CD4-positive, alpha-beta T cell (primary cell): ENCODE measurements at regions not wholly inside any gene's neighbourhood (a gene's known extent, or its start where the extent isn't known, plus 50 kb on each side); places are given as distances from the start of the nearest gene placed in this dataset.

ENCODE experiments used
- ATAC-seq: fragments of 200-7000 bp; cut with Tn5 transposase; one replicate; pipeline ENCODE4 v1.10.0; 2022; ENCODE audit warnings: mild to moderate bottlenecking; ENCODE audit not compliant: poor library complexity
- CTCF ChIA-PET: fragments of 350-600 bp; sonication (Branson Sonifier 250); formaldehyde crosslinking; loops from one replicate; lab custom pipeline; 2021; ENCODE audit warnings: antibody characterized with exemption, inconsistent platforms; lab: Charles Lee
- POLR2A ChIA-PET: fragments of 350-600 bp; sonication (Branson Sonifier 250); formaldehyde crosslinking; loops from one replicate; lab custom pipeline; 2021; ENCODE audit warnings: antibody characterized with exemption, inconsistent platforms; lab: Charles Lee
- DNase-seq, 14 experiments: peaks; one replicate each; pipeline ENCODE4 v3.0.0-alpha.2; 2013 to 2020; ENCODE audit warnings: mixed read lengths in 2 of 14
- H3K27ac ChIP-seq, 2 donors: one replicate each; pipeline versions ENCODE4 v1.5.1 to v1.7.0; 2013; ENCODE audit warnings: low read length in 2 of 2, low read depth in 1 of 2, mild to moderate bottlenecking in 1 of 2
- H3K27me3 ChIP-seq, 2 experiments: 1 replicate in 1 of 2; 2 replicates in 1 of 2; pipeline versions ENCODE4 v1.6.1 to v1.7.0; 2013; ENCODE audit warnings: low read length in 2 of 2, control low read depth in 1 of 2, mild to moderate bottlenecking in 1 of 2, moderate library complexity in 1 of 2; ENCODE audit not compliant: insufficient read depth in 2 of 2, control insufficient read depth in 1 of 2
- H3K36me3 ChIP-seq: one replicate; pipeline ENCODE4 v1.6.1; 2013; ENCODE audit warnings: low read length, control low read depth; ENCODE audit not compliant: insufficient read depth
- H3K4me1 ChIP-seq: one replicate; pipeline ENCODE4 v1.6.1; 2013; ENCODE audit warnings: low read length, control low read depth; ENCODE audit not compliant: insufficient read depth
- H3K4me3 ChIP-seq: one replicate; pipeline ENCODE4 v1.5.1; 2013; ENCODE audit warnings: mild to moderate bottlenecking, low read length, moderate library complexity
- H3K9me3 ChIP-seq, 2 experiments: 1 replicate in 1 of 2; 2 replicates in 1 of 2; pipeline versions ENCODE4 v1.6.1 to v1.7.0; 2013; ENCODE audit warnings: low read length in 2 of 2, mild to moderate bottlenecking in 2 of 2, control low read depth in 1 of 2, moderate library complexity in 1 of 2; ENCODE audit not compliant: control insufficient read depth in 1 of 2, insufficient read depth in 1 of 2
- H3K27ac Mint-ChIP-seq: one replicate; pipeline ENCODE4 v1.8.0; 2020; ENCODE audit warnings: mixed read lengths
- H3K27me3 Mint-ChIP-seq: one replicate; pipeline ENCODE4 v1.8.0; 2021; ENCODE audit warnings: mixed read lengths
- H3K36me3 Mint-ChIP-seq: one replicate; pipeline ENCODE4 v1.8.0; 2021; ENCODE audit warnings: low read depth, mixed read lengths
- H3K4me1 Mint-ChIP-seq: one replicate; pipeline ENCODE4 v1.8.0; 2021; ENCODE audit warnings: low read depth, mixed read lengths
- H3K4me3 Mint-ChIP-seq: one replicate; pipeline ENCODE4 v1.8.0; 2020; ENCODE audit warnings: mild to moderate bottlenecking, mixed read lengths
- H3K9me3 Mint-ChIP-seq: one replicate; pipeline ENCODE4 v1.8.0; 2020; ENCODE audit warnings: mixed read lengths
- intact Hi-C, 2 experiments: fragments of 100-400 bp; cut with DNase I in 1 of 2; cut with micrococcal nuclease in 1 of 2; formaldehyde crosslinking; loops; one replicate each; pipeline versions ENCODE4 v1.15.1 to v1.9.0; 2023 to 2025; cut with DNase I, micrococcal nuclease
- TF ChIP-seq, protein P1 (sequence below): fragments of 200-600 bp; IDR thresholded peaks from one replicate; pipeline ENCODE4 v1.8.0; 2022; ENCODE audit warnings: antibody characterized with exemption, mild to moderate bottlenecking

DNA sequence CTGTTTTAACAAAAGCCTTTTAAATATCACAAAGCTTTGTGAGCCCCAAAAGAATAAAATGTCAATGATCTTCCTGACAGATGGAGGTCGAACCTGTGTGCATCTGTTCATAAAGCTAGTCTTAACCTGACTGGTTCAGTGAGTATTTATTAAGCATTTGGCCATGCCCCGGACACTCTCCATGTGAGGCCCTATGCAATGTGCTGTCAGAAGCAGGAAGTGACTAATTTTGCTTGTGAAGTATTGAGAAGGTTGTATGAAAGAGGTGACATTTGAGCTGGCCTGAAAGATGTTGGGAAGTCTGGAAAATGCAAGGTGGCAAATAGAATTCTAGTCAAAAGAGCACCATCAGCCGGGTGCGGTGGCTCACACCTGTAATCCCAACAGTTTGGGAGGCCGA is 171.4 kb downstream of the MSL3 start:
- intact Hi-C loops: no loop called here
- Histone ChIP-seq H3K27ac (no peak overlapping the region), H3K4me1 (no peaks in the 10 kb centered on the region), H3K27me3 (no peaks in the 10 kb centered on the region), H3K36me3 (no peaks in the 10 kb centered on the region), H3K9me3 (no peaks in the 10 kb centered on the region), H3K4me3 (no peak overlapping the region)
- H3K4me1 Mint-ChIP-seq: no peaks in the 10 kb centered on the region
- CTCF ChIA-PET: no interaction called here
- H3K36me3 Mint-ChIP-seq: no peaks in the 10 kb centered on the region
- POLR2A ChIA-PET: no interaction called here
- H3K4me3 Mint-ChIP-seq: no peak overlapping the region
- H3K27ac Mint-ChIP-seq: no peak overlapping the region
- DNase-seq (no peak), ATAC-seq (no peak)
- no peaks in the 10 kb centered on the region for H3K9me3 Mint-ChIP-seq
- H3K27me3 Mint-ChIP-seq: no peaks in the 10 kb centered on the region
- TF ChIP-seq, protein P1, sequence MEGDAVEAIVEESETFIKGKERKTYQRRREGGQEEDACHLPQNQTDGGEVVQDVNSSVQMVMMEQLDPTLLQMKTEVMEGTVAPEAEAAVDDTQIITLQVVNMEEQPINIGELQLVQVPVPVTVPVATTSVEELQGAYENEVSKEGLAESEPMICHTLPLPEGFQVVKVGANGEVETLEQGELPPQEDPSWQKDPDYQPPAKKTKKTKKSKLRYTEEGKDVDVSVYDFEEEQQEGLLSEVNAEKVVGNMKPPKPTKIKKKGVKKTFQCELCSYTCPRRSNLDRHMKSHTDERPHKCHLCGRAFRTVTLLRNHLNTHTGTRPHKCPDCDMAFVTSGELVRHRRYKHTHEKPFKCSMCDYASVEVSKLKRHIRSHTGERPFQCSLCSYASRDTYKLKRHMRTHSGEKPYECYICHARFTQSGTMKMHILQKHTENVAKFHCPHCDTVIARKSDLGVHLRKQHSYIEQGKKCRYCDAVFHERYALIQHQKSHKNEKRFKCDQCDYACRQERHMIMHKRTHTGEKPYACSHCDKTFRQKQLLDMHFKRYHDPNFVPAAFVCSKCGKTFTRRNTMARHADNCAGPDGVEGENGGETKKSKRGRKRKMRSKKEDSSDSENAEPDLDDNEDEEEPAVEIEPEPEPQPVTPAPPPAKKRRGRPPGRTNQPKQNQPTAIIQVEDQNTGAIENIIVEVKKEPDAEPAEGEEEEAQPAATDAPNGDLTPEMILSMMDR: no peak

DNA sequence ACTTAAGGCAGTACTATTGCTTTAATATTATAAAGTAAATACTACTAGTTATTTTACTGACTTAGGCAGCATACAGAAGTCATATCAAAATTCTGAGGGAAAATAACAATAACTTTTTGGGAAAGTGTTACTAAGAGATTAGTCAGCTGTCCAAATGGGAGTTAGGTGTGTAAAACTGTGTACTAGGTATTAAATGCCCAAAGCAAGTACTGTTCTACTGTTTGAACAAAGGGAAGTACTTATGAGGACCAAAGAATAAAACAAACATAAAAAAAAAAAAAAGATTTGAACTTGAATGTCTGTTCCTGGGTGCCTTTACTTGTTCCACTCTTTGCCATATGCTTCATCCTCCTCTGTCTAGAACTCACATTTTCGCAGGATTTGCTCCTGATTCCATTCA is 174.4 kb downstream of the MSL3 start:
- ATAC-seq (no peak), DNase-seq (no peak)
- no peaks in the 10 kb centered on the region for H3K27me3 Mint-ChIP-seq
- intact Hi-C loops: no loop called here
- H3K9me3 ChIP-seq: no peaks in the 10 kb centered on the region
- POLR2A ChIA-PET: no interaction called here
- H3K4me3 ChIP-seq: no peak overlapping the region
- no peaks in the 10 kb centered on the region for H3K4me1 ChIP-seq
- H3K9me3 Mint-ChIP-seq: no peaks in the 10 kb centered on the region
- TF ChIP-seq, protein P1: no peak
- no peaks in the 10 kb centered on the region for H3K36me3 ChIP-seq
- no peaks in the 10 kb centered on the region for H3K27me3 ChIP-seq
- no peaks in the 10 kb centered on the region for H3K4me1 Mint-ChIP-seq
- H3K27ac ChIP-seq: no peak overlapping the region
- H3K27ac Mint-ChIP-seq: no peak overlapping the region
- H3K4me3 Mint-ChIP-seq: no peak overlapping the region
- no peaks in the 10 kb centered on the region for H3K36me3 Mint-ChIP-seq
- CTCF ChIA-PET: no interaction called here

DNA sequence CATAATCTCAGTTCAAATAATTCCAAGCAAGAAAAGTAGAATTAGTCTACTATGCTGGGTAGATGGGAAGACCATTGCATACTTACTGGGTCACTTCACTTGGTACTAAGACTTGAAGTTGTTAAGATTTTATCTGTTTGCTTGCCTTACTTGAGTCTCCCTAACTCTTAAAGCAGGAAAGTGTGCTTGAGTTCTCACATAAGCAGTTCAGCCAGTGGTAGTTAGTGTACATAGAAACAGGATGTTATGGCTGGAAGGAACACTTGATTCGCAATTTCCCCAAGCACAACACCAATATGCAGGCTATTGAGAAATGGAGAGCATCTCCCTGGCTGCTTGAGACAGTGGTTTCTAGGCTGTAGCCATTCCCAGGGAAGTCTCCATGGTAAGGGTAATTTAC is 176.1 kb downstream of the MSL3 start:
- ChIA-PET POLR2A (no interaction called here), CTCF (no interaction called here)
- H3K27ac ChIP-seq: no peak overlapping the region
- DNase-seq: no peak
- no peaks in the 10 kb centered on the region for H3K36me3 ChIP-seq
- TF ChIP-seq, protein P1: no peak
- Mint-ChIP-seq H3K4me3 (no peak overlapping the region), H3K27ac (no peak overlapping the region), H3K27me3 (no peaks in the 10 kb centered on the region), H3K36me3 (no peaks in the 10 kb centered on the region), H3K9me3 (no peaks in the 10 kb centered on the region), H3K4me1 (no peaks in the 10 kb centered on the region)
- H3K4me3 ChIP-seq: no peak overlapping the region
- intact Hi-C loops: no loop called here
- H3K27me3 ChIP-seq: no peaks in the 10 kb centered on the region
- no peaks in the 10 kb centered on the region for H3K9me3 ChIP-seq
- H3K4me1 ChIP-seq: no peaks in the 10 kb centered on the region
- no peak for ATAC-seq
